ENCODE measurements at regions not wholly inside any gene's neighbourhood (a gene's known extent, or its start where the extent isn't known, plus 50 kb on each side); places are given as distances from the start of the nearest gene placed in this dataset.

GRCh38 chr11:112310848-112311247 is 50.2 kb upstream of the PLET1 start:
- no peak for TF ChIP-seq CTCF (IDR thresholded peaks at IDR 0.05; ENCODE audit: insufficient read depth, low read depth, low read length)
- H3K4me3 ChIP-seq (ENCODE audit: low read depth, low read length), result no peak overlapping the region
- DNase-seq (ENCODE audit: low read depth), result no peak

DNA sequence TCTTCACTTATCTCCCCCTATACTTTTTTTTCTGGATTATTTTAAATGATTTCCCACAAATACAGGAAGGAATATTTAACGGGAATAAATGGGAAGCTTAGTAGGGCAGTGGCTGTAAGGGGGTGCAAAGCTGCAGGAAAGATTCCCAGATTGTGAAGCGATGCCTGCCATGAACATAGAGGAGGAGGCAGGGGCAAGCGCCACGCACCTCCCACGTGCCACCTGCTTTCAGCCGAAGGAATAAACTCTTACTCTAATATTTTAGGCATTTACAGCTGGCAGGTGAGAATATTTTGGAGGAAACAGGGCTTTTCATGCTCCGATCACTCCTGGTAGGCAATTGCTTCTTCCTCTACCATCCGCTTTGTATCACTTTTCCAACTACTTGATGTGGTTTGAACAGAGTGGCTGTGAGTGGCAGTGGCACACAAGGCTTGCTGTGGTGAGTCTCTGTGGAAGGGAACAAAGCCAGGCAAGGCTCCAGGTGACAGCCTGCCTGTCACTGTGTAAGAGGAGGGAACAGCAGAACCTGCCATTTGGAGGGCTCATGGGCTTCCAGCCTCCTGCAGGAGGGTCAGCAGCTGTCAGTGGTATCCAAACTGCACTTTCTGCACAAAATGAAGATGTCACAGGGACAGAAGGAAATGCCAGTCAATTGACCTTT is 54.5 kb upstream of the PLET1 start:
- no peak for DNase-seq (ENCODE audit: low read depth)
- TF ChIP-seq CTCF (IDR thresholded peaks at IDR 0.05; ENCODE audit: insufficient read depth, low read depth, low read length), result no peak
- H3K4me3 ChIP-seq (ENCODE audit: low read depth, low read length), result no peak overlapping the region

- DNase-seq (ENCODE audit: low read depth), result no peak
- no peak for TF ChIP-seq CTCF (IDR thresholded peaks at IDR 0.05; ENCODE audit: insufficient read depth, low read depth, low read length)
- no peak overlapping the region for H3K4me3 ChIP-seq (ENCODE audit: low read depth, low read length)
Observed at GRCh38 chr11:112315861-112316739, 55.4 kb upstream of the PLET1 start.

GRCh38 chr11:112316971-112317370 is 56.3 kb upstream of the PLET1 start:
- H3K4me3 ChIP-seq (ENCODE audit: low read depth, low read length), result no peak overlapping the region
- no peak for TF ChIP-seq CTCF (IDR thresholded peaks at IDR 0.05; ENCODE audit: insufficient read depth, low read depth, low read length)
- DNase-seq (ENCODE audit: low read depth), result peak; percentile 63

GRCh38 chr11:112318184-112318591 is 57.5 kb upstream of the PLET1 start:
- peak; percentile 92 for DNase-seq (ENCODE audit: low read depth)
- no peak overlapping the region for H3K4me3 ChIP-seq (ENCODE audit: low read depth, low read length)
- TF ChIP-seq CTCF (IDR thresholded peaks at IDR 0.05; ENCODE audit: insufficient read depth, low read depth, low read length), result no peak

DNA sequence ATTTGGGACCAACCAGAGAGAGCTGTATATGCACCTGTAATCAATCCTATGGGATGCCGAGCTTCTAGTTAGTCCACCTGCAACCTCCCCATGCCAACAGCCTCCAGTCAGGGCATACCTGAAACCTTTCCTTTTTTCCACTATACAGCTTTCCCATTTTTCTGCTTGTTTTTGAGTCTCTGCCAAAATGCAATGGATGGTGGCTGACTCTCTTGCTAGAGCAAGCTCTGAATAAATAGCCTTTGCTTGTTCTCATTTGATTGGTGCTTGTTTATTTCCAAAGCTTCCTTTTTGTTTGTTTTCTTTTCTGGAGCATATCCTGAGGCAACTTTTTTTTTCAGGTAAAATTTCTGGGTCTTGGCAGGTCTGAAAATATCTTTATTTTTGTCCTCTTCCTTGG is 58.0 kb upstream of the PLET1 start:
- no peak for TF ChIP-seq CTCF (IDR thresholded peaks at IDR 0.05; ENCODE audit: insufficient read depth, low read depth, low read length)
- no peak overlapping the region for H3K4me3 ChIP-seq (ENCODE audit: low read depth, low read length)
- DNase-seq (ENCODE audit: low read depth), result no peak
